GM12878 (cell line): ENCODE measurements at regions not wholly inside any gene's neighbourhood (a gene's known extent, or its start where the extent isn't known, plus 50 kb on each side); places are given as distances from the start of the nearest gene placed in this dataset.

Experiments
- ATAC-seq: fragments of 200-7000 bp; cut with Tn5 transposase; 3 replicates; pipeline ENCODE4 v1.9.1; 2020; ENCODE audit warnings: mild to moderate bottlenecking, moderate library complexity
- BruUV-seq: library from RNA; stranded (reverse); fragments of 400-500 nt; replicated peaks from 2 replicates; lab custom pipeline; 2021; lab: Mats Ljungman, UMichigan
- CTCF ChIA-PET: fragments of 300-600 bp; sonication (Branson Sonifier 250); formaldehyde crosslinking; extraction: SDS; loops from one replicate; lab custom pipeline; 2021; ENCODE audit warnings: inconsistent platforms; lab: Yijun Ruan, JAX
- POLR2A ChIA-PET: fragments of 350-600 bp; formaldehyde crosslinking; extraction: SDS; loops from one replicate; lab custom pipeline; 2021; ENCODE audit warnings: inconsistent platforms; lab: Charles Lee
- RAD21 ChIA-PET: fragments of 300-600 bp; sonication (Branson Sonifier 250); formaldehyde crosslinking; loops from one replicate; lab custom pipeline; 2023; ENCODE audit warnings: antibody characterized with exemption; ENCODE audit not compliant: unreplicated experiment; lab: Charles Lee
- SMC1A ChIA-PET: fragments of 300-600 bp; sonication (Branson Sonifier 250); formaldehyde crosslinking; loops from one replicate; lab custom pipeline; 2023; ENCODE audit not compliant: unreplicated experiment, uncharacterized antibody; lab: Charles Lee
- DNase-seq: peaks from one replicate; pipeline ENCODE4 v3.0.0-alpha.2; 2011; ENCODE audit warnings: low read depth, low spot score
- FAIRE-seq: peaks from 3 replicates; lab custom pipeline; 2011; peaks lifted over from hg19 to GRCh38; lab: Jason Lieb, UNC
- H2AFZ ChIP-seq: 2 replicates; pipeline ENCODE4 v1.6.0; 2011; ENCODE audit warnings: low read depth, low read length, control low read depth; ENCODE audit not compliant: control insufficient read depth
- H3K27ac ChIP-seq: 2 replicates; pipeline ENCODE4 v1.5.1; 2011; ENCODE audit warnings: control low read depth; ENCODE audit not compliant: control insufficient read depth, insufficient read depth
- H3K27me3 ChIP-seq, 2 experiments: replicated peaks in 1 of 2; 2 replicates each; pipeline versions ENCODE4 v1.6.0 to v1.6.1; 2011; ENCODE audit warnings: low read length in 1 of 2; ENCODE audit not compliant: control insufficient read depth in 2 of 2, insufficient read depth in 2 of 2
- H3K36me3 ChIP-seq, 2 experiments: 2 replicates each; pipeline ENCODE4 v1.5.1; 2011; ENCODE audit warnings: low read length in 1 of 2; ENCODE audit not compliant: control insufficient read depth in 2 of 2, insufficient read depth in 2 of 2
- H3K4me1 ChIP-seq: 2 replicates; pipeline ENCODE4 v1.6.1; 2011; ENCODE audit warnings: mild to moderate bottlenecking, low read length, moderate library complexity, mixed read lengths; ENCODE audit not compliant: control insufficient read depth, insufficient read depth
- H3K4me2 ChIP-seq: 2 replicates; pipeline ENCODE4 v1.6.0; 2011; ENCODE audit warnings: control low read depth; ENCODE audit not compliant: control insufficient read depth, insufficient read depth
- H3K4me3 ChIP-seq: fragments of 200-600 bp; sonication (generic); 2 replicates; pipeline ENCODE4 v1.5.1; 2016
- H3K79me2 ChIP-seq: 2 replicates; pipeline ENCODE4 v1.6.0; 2011; ENCODE audit warnings: low read length; ENCODE audit not compliant: control insufficient read depth, insufficient read depth
- H3K9ac ChIP-seq: 2 replicates; pipeline ENCODE4 v1.8.0; 2011; ENCODE audit warnings: low read length, control low read depth, mixed read lengths; ENCODE audit not compliant: control insufficient read depth, insufficient read depth
- H3K9me3 ChIP-seq: replicated peaks from 3 replicates; pipeline ENCODE4 v1.5.1; 2011; ENCODE audit warnings: mild to moderate bottlenecking, low read length; ENCODE audit not compliant: control insufficient read depth, insufficient read depth
- H4K20me1 ChIP-seq: 2 replicates; pipeline ENCODE4 v1.6.0; 2011; ENCODE audit not compliant: control insufficient read depth, insufficient read depth
- CBFB ChIP-seq: IDR thresholded peaks from 2 replicates; pipeline ENCODE4 v1.6.1; 2016; ENCODE audit warnings: antibody characterized with exemption, low read depth
- FOXK2 ChIP-seq: fragments of 450-650 bp; IDR thresholded peaks from 2 replicates; pipeline ENCODE4 v1.6.1; 2017; ENCODE audit warnings: mild to moderate bottlenecking, moderate library complexity
- GABPA ChIP-seq: IDR thresholded peaks from 2 replicates; pipeline ENCODE4 v1.6.1; 2014; ENCODE audit warnings: antibody characterized with exemption, low read depth, mild to moderate bottlenecking, inconsistent platforms
- GATAD2B ChIP-seq: fragments of 450-650 bp; conservative IDR thresholded peaks from 2 replicates; pipeline ENCODE4 v1.6.1; 2017; ENCODE audit warnings: low read depth, mild to moderate bottlenecking, moderate library complexity
- IRF4 ChIP-seq: IDR thresholded peaks from 2 replicates; pipeline ENCODE4 v1.6.1; 2011; ENCODE audit warnings: low read depth, low read length
- MEF2A ChIP-seq: IDR thresholded peaks from 2 replicates; pipeline ENCODE4 v1.6.1; 2011; ENCODE audit warnings: low read depth, mild to moderate bottlenecking, low read length, moderate library complexity; ENCODE audit not compliant: insufficient read depth
- NFXL1 ChIP-seq: fragments of 450-650 bp; IDR thresholded peaks from 2 replicates; pipeline ENCODE4 v1.6.1; 2017; ENCODE audit warnings: antibody characterized with exemption, mild to moderate bottlenecking, borderline replicate concordance
- PML ChIP-seq: IDR thresholded peaks from 2 replicates; pipeline ENCODE4 v1.6.1; 2012; ENCODE audit warnings: low read length, inconsistent platforms
- REST ChIP-seq: IDR thresholded peaks from 2 replicates; pipeline ENCODE4 v1.6.1; 2012; ENCODE audit warnings: mild to moderate bottlenecking, low read depth, low read length
- STAT1 ChIP-seq: fragments of 450-650 bp; conservative IDR thresholded peaks from 2 replicates; pipeline ENCODE4 v1.6.1; 2014; ENCODE audit warnings: antibody characterized with exemption, mild to moderate bottlenecking
- TCF7 ChIP-seq: IDR thresholded peaks from 2 replicates; pipeline ENCODE4 v1.6.1; 2014; ENCODE audit warnings: antibody characterized with exemption, borderline replicate concordance
- ZBTB11 ChIP-seq: fragments of 450-650 bp; formaldehyde crosslinking; IDR thresholded peaks from 2 replicates; pipeline ENCODE4 v1.5.0; 2022; ENCODE audit warnings: mild to moderate bottlenecking, missing genetic modification characterization
- WGBS: methylation state at CpG from one replicate; pipeline ENCODE4 v1.1.6; 2016; ENCODE audit warnings: low lambda C conversion rate; ENCODE audit not compliant: insufficient replicate concordance, insufficient coverage; ENCODE audit errors: missing lambda C conversion rate; 5-methylcytosine and 5-hydroxymethylcytosine counted together
- in situ Hi-C: fragments of 300-500 bp; cut with MboI; formaldehyde crosslinking; loops from 9 replicates; pipeline ENCODE4 v1.14.3; 2018; ENCODE audit warnings: mixed read lengths
- intact Hi-C: fragments of 100-400 bp; cut with micrococcal nuclease; formaldehyde crosslinking; loops from one replicate; pipeline ENCODE4 v1.14.2; 2022; ENCODE audit not compliant: unreplicated experiment

- ChIA-PET CTCF (no interaction called here), SMC1A (no interaction called here), RAD21 (no interaction called here), POLR2A (no interaction called here)
- H3K9ac ChIP-seq, result no peak overlapping the region
- no peaks in the 10 kb centered on the region for H4K20me1 ChIP-seq
- no peak overlapping the region for H3K4me2 ChIP-seq
- BruUV-seq, result no TSS peak
- no peaks in the 10 kb centered on the region for H3K79me2 ChIP-seq
- H2AFZ ChIP-seq, result no peak overlapping the region
- H3K9me3 ChIP-seq, result no peaks in the 10 kb centered on the region
- TF ChIP-seq STAT1 (no peak), MEF2A (no peak), ZBTB11 (CRISPR knock-in tag) (no peak), REST (no peak), GABPA (no peak), TCF7 (no peak), GATAD2B (no peak), IRF4 (no peak), CBFB (no peak), PML (no peak), FOXK2 (no peak), NFXL1 (no peak)
- in situ Hi-C loops, result no loop called here
- ATAC-seq (no peak), DNase-seq (no peak), FAIRE-seq (no peak)
- no peaks in the 10 kb centered on the region for H3K36me3 ChIP-seq
- intact Hi-C loops, result no loop called here
- H3K4me3 ChIP-seq, result no peak overlapping the region
- WGBS, result 43% methylated on average over 22 of the region's 22 CpGs
- H3K27ac ChIP-seq, result no peak overlapping the region
- peaks cover 0 to 1% of the 10 kb centered on the region in 2 experiments; a peak in 1 of 4 replicates for H3K27me3 ChIP-seq
- no peaks in the 10 kb centered on the region for H3K4me1 ChIP-seq
Observed at GRCh38 chr18:10059610-10060468, 146.0 kb downstream of the VAPA start.
